AG04450 (cell line): ENCODE measurements at regions not wholly inside any gene's neighbourhood (a gene's known extent, or its start where the extent isn't known, plus 50 kb on each side); places are given as distances from the start of the nearest gene placed in this dataset.

Source experiments
- CTCF ChIA-PET: fragments of 300-600, 350-600 bp; formaldehyde crosslinking; extraction: SDS; loops from one replicate; lab custom pipeline; 2022; ENCODE audit warnings: antibody characterized with exemption, inconsistent platforms; lab: Charles Lee
- POLR2A ChIA-PET: fragments of 350-600 bp; formaldehyde crosslinking; extraction: SDS; loops from one replicate; lab custom pipeline; 2021; ENCODE audit warnings: antibody characterized with exemption, inconsistent platforms; lab: Yijun Ruan, JAX
- DNase-seq: peaks from one replicate; pipeline ENCODE4 v3.0.0-alpha.2; 2011; ENCODE audit warnings: low read depth, low spot score
- H3K27ac ChIP-seq: one replicate; pipeline ENCODE4 v1.5.1; 2012; ENCODE audit warnings: low read depth, low read length, control low read depth
- H3K27me3 ChIP-seq: one replicate; pipeline ENCODE4 v1.6.0; 2012; ENCODE audit warnings: low read length; ENCODE audit not compliant: control insufficient read depth, insufficient read depth
- H3K4me3 ChIP-seq: 2 replicates; pipeline ENCODE4 v1.5.1; 2011; ENCODE audit warnings: mild to moderate bottlenecking, low read depth, low read length, control low read depth
- H3K9me3 ChIP-seq: 2 replicates; pipeline ENCODE4 v1.5.1; 2012; ENCODE audit warnings: low read length; ENCODE audit not compliant: control insufficient read depth, insufficient read depth
- TF ChIP-seq, protein P1 (sequence below): IDR thresholded peaks from 2 replicates; pipeline ENCODE4 v1.5.1; 2011; ENCODE audit warnings: low read depth, low read length, control low read depth, inconsistent platforms

DNA sequence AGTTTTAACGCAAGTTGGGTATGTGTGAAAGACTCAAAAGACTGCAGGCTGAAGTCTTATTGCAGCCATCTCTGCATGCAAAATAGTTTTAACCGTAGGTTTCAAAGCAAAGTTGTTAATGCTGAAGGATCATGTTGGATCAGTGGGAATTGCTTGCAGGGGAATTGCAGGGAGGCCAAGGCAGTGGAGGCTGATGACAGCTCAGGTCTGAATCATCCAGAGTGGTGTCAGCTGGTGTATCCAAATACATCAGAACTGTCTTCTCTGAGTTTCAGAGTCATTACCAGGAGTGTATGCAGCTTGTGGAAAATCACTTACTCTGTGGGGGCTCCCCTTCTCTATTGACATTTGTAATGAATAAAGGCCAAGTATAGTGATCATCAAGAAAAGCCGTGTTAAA is 435.7 kb downstream of the SH3GL2 start:
- ChIA-PET CTCF (no interaction called here), POLR2A (no interaction called here)
- DNase-seq: no peak
- Histone ChIP-seq H3K4me3 (no peak overlapping the region), H3K27me3 (no peaks in the 10 kb centered on the region), H3K9me3 (no peaks in the 10 kb centered on the region), H3K27ac (no peak overlapping the region)
- TF ChIP-seq, protein P1, sequence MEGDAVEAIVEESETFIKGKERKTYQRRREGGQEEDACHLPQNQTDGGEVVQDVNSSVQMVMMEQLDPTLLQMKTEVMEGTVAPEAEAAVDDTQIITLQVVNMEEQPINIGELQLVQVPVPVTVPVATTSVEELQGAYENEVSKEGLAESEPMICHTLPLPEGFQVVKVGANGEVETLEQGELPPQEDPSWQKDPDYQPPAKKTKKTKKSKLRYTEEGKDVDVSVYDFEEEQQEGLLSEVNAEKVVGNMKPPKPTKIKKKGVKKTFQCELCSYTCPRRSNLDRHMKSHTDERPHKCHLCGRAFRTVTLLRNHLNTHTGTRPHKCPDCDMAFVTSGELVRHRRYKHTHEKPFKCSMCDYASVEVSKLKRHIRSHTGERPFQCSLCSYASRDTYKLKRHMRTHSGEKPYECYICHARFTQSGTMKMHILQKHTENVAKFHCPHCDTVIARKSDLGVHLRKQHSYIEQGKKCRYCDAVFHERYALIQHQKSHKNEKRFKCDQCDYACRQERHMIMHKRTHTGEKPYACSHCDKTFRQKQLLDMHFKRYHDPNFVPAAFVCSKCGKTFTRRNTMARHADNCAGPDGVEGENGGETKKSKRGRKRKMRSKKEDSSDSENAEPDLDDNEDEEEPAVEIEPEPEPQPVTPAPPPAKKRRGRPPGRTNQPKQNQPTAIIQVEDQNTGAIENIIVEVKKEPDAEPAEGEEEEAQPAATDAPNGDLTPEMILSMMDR: no peak

DNA sequence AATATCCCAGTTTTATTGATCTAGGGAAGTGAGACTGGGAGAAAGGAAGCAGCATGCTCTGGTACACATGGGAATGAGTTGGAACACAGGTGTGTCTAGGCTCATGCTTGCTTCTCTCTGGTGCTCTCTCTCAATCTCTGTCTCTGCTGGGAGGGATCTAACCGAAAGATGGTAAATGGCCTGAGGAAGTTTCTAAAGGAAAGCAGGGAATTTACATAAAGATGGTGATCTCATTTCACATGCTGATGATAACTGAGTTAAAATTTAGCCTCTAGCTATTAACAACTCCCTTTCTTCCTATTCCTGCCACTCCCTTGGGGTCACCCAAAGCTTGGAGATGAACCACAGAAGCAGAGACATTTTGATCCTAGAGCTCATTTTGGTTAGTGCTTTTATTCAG is 436.2 kb downstream of the SH3GL2 start:
- POLR2A ChIA-PET: no interaction called here
- no peak overlapping the region for H3K27ac ChIP-seq
- H3K4me3 ChIP-seq: no peak overlapping the region
- no peak for DNase-seq
- no peaks in the 10 kb centered on the region for H3K27me3 ChIP-seq
- CTCF ChIA-PET: no interaction called here
- TF ChIP-seq, protein P1: no peak
- no peaks in the 10 kb centered on the region for H3K9me3 ChIP-seq

DNA sequence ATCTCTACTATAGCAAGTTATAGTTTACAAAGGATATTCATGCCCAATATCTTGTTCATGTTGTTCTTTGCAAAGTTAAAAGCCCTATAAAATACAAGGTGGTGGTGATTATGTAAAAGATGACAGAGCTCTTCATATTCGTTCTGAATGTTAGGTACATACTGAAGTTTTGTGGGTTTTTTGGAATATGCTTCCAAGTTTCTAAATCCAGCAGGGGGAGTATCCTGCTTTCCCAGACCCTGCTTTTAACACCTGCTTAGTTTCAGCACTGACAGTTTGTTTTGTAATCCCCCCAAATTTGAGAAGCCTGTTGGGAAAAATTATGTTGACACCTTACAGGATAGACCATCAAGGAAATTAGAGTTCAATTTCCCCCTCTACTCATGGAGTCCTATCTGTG is 438.3 kb downstream of the SH3GL2 start:
- Histone ChIP-seq H3K4me3 (no peak overlapping the region), H3K9me3 (no peaks in the 10 kb centered on the region), H3K27me3 (no peaks in the 10 kb centered on the region), H3K27ac (no peak overlapping the region)
- ChIA-PET CTCF (interaction anchor here (2.1 kb wide), 1 partner anchor 1011 kb away, joined by 5 read pairs; no protein-coding TSS in a partner anchor), POLR2A (no interaction called here)
- no peak for DNase-seq
- TF ChIP-seq, protein P1: no peak

DNA sequence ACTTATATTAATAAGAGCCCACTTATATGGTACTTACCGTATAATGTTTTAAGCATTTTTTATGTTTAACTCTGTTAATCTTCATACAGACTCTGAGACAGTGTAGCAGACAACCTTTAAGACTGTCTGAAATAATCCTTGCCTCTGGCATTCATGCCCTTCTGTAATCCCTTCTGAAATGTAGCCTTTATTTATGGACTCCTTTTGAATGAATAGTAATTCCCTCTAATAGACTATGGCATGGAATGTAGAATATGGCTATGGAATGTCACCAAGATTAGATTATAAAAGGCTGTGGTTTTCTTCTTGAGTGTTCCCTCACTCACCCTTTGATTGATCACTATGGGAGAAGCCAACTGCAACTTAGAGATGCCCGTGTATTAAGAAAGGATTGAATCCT is 439.4 kb downstream of the SH3GL2 start:
- POLR2A ChIA-PET: no interaction called here
- CTCF ChIA-PET: interaction anchor here (2.1 kb wide), 1 partner anchor 1010 kb away, joined by 5 read pairs; no protein-coding TSS in a partner anchor
- TF ChIP-seq, protein P1: no peak
- H3K9me3 ChIP-seq: no peaks in the 10 kb centered on the region
- no peak for DNase-seq
- no peak overlapping the region for H3K4me3 ChIP-seq
- no peak overlapping the region for H3K27ac ChIP-seq
- no peaks in the 10 kb centered on the region for H3K27me3 ChIP-seq

DNA sequence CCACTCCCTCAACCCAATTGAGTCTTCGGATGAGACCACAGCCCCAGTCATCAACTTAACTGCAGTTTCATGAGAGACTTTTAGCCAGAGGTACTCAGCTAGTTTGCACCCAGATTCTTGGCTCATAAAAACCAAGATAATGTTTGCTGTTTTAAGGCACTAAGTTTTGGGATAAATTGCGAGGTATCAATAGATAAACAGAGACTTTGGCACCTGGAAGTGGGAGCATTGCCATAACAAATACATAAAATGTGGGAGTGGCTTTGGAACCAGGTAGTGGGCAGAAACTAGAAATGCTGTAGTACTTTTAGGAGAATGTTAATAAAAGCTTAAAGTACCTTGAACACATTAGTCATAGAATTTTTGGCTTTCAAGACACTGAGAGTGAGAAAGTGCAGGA is 439.8 kb downstream of the SH3GL2 start:
- no peaks in the 10 kb centered on the region for H3K27me3 ChIP-seq
- ChIA-PET POLR2A (no interaction called here), CTCF (interaction anchor here (2.1 kb wide), 1 partner anchor 1010 kb away, joined by 5 read pairs; no protein-coding TSS in a partner anchor)
- no peak for DNase-seq
- H3K4me3 ChIP-seq: no peak overlapping the region
- no peak overlapping the region for H3K27ac ChIP-seq
- TF ChIP-seq, protein P1: no peak
- H3K9me3 ChIP-seq: no peaks in the 10 kb centered on the region
